Smooth muscle cell (in vitro differentiated cells): ENCODE measurements at regions not wholly inside any gene's neighbourhood (a gene's known extent, or its start where the extent isn't known, plus 50 kb on each side); places are given as distances from the start of the nearest gene placed in this dataset.

Source experiments
- DNase-seq: peaks from one replicate; lab custom pipeline; 2025; ENCODE audit not compliant: unreplicated experiment; lab: John Stamatoyannopoulos, UW
- H2AFZ ChIP-seq: fragments of 200-600 bp; sonication (generic); 2 replicates; pipeline ENCODE4 v1.6.0; 2016; ENCODE audit warnings: antibody characterized with exemption, low read depth, mild to moderate bottlenecking
- H3F3A ChIP-seq: fragments of 200-600 bp; sonication (generic); 2 replicates; pipeline ENCODE4 v1.6.0; 2017; ENCODE audit warnings: antibody characterized with exemption, low read depth
- H3K27ac ChIP-seq: fragments of 200-600 bp; sonication (generic); 2 replicates; pipeline ENCODE4 v1.5.1; 2016; ENCODE audit warnings: low read depth, mild to moderate bottlenecking
- H3K27me3 ChIP-seq: fragments of 200-600 bp; sonication (generic); 2 replicates; pipeline ENCODE4 v1.6.1; 2016; ENCODE audit warnings: low read depth, mild to moderate bottlenecking
- H3K36me3 ChIP-seq: fragments of 200-600 bp; sonication (generic); 2 replicates; pipeline ENCODE4 v1.5.1; 2016; ENCODE audit warnings: low read depth
- H3K4me1 ChIP-seq: fragments of 200-600 bp; sonication (generic); 2 replicates; pipeline ENCODE4 v1.5.1; 2016; ENCODE audit warnings: low read depth
- H3K4me2 ChIP-seq: fragments of 200-600 bp; sonication (generic); 2 replicates; pipeline ENCODE4 v1.6.0; 2016; ENCODE audit warnings: mild to moderate bottlenecking
- H3K4me3 ChIP-seq: fragments of 200-600 bp; sonication (generic); 2 replicates; pipeline ENCODE4 v1.5.1; 2016; ENCODE audit warnings: mild to moderate bottlenecking
- H3K79me2 ChIP-seq: fragments of 200-600 bp; sonication (generic); 2 replicates; pipeline ENCODE4 v1.6.0; 2016; ENCODE audit warnings: low read depth, mild to moderate bottlenecking
- H3K9ac ChIP-seq: fragments of 200-600 bp; sonication (generic); 2 replicates; pipeline ENCODE4 v1.6.0; 2016; ENCODE audit warnings: low read depth
- H3K9me3 ChIP-seq: fragments of 200-600 bp; sonication (generic); replicated peaks from 2 replicates; pipeline ENCODE4 v1.5.1; 2016; ENCODE audit warnings: low read depth
- H4K20me1 ChIP-seq: fragments of 200-600 bp; sonication (generic); 2 replicates; pipeline ENCODE4 v1.6.0; 2016; ENCODE audit warnings: low read depth
- CTCF ChIP-seq: fragments of 200-600 bp; sonication (generic); IDR thresholded peaks from 2 replicates; pipeline ENCODE4 v1.5.1; 2017; ENCODE audit warnings: borderline replicate concordance, mild to moderate bottlenecking, antibody characterized with exemption; ENCODE audit not compliant: insufficient read depth, poor library complexity, severe bottlenecking
- WGBS: methylation state at CpG from one replicate; pipeline ENCODE4 v1.1.7; 2016; ENCODE audit warnings: low lambda C conversion rate; 5-methylcytosine and 5-hydroxymethylcytosine counted together

- H3F3A ChIP-seq, result no peaks in the 10 kb centered on the region
- no peak overlapping the region for H3K4me3 ChIP-seq
- H3K36me3 ChIP-seq, result no peaks in the 10 kb centered on the region
- no peak overlapping the region for H3K9ac ChIP-seq
- no peaks in the 10 kb centered on the region for H3K4me1 ChIP-seq
- TF ChIP-seq CTCF, result no peak
- no peaks in the 10 kb centered on the region for H3K27me3 ChIP-seq
- no peak overlapping the region for H3K4me2 ChIP-seq
- DNase-seq, result no peak
- no peaks in the 10 kb centered on the region for H3K9me3 ChIP-seq
- no peaks in the 10 kb centered on the region for H4K20me1 ChIP-seq
- peaks cover 4% of the 10 kb centered on the region for H3K79me2 ChIP-seq
- WGBS, result 80% methylated on average over 5 of the region's 5 CpGs
- no peak overlapping the region for H2AFZ ChIP-seq
- H3K27ac ChIP-seq, result no peak overlapping the region
Observed at GRCh38 chr6:148286563-148286962, 56.1 kb upstream of the SASH1 start.

- no peaks in the 10 kb centered on the region for H4K20me1 ChIP-seq
Observed at GRCh38 chr6:148287623-148288333, 54.9 kb upstream of the SASH1 start.

GRCh38 chr6:148288541-148288940, 54.1 kb upstream of the SASH1 start:
- 80% methylated on average over 4 of the region's 4 CpGs for WGBS

More at GRCh38 chr6:148287623-148288333, 54.9 kb upstream of the SASH1 start:
- DNase-seq, result no peak
- TF ChIP-seq CTCF, result no peak
- 92% methylated on average over 15 of the region's 15 CpGs for WGBS
- no peaks in the 10 kb centered on the region for H3F3A ChIP-seq
- no peaks in the 10 kb centered on the region for H3K4me1 ChIP-seq
- no peak overlapping the region for H2AFZ ChIP-seq
- peaks cover 7% of the 10 kb centered on the region for H3K79me2 ChIP-seq
- no peak overlapping the region for H3K9ac ChIP-seq
- no peaks in the 10 kb centered on the region for H3K9me3 ChIP-seq
- no peak overlapping the region for H3K27ac ChIP-seq
- H3K36me3 ChIP-seq, result no peaks in the 10 kb centered on the region
- H3K27me3 ChIP-seq, result no peaks in the 10 kb centered on the region
- H3K4me2 ChIP-seq, result no peak overlapping the region
- H3K4me3 ChIP-seq, result no peak overlapping the region

More at GRCh38 chr6:148288541-148288940, 54.1 kb upstream of the SASH1 start:
- no peaks in the 10 kb centered on the region for H3K36me3 ChIP-seq
- H3K9ac ChIP-seq, result no peak overlapping the region
- no peaks in the 10 kb centered on the region for H3F3A ChIP-seq
- TF ChIP-seq CTCF, result no peak
- no peaks in the 10 kb centered on the region for H4K20me1 ChIP-seq
- H3K27me3 ChIP-seq, result no peaks in the 10 kb centered on the region
- no peak for DNase-seq
- no peak overlapping the region for H3K4me3 ChIP-seq
- no peak overlapping the region for H2AFZ ChIP-seq
- no peak overlapping the region for H3K4me2 ChIP-seq
- no peak overlapping the region for H3K27ac ChIP-seq
- no peaks in the 10 kb centered on the region for H3K9me3 ChIP-seq
- H3K4me1 ChIP-seq, result no peaks in the 10 kb centered on the region
- H3K79me2 ChIP-seq, result peaks cover 7% of the 10 kb centered on the region
